ENCODE measurements at regions not wholly inside any gene's neighbourhood (a gene's known extent, or its start where the extent isn't known, plus 50 kb on each side); places are given as distances from the start of the nearest gene placed in this dataset.

DNA sequence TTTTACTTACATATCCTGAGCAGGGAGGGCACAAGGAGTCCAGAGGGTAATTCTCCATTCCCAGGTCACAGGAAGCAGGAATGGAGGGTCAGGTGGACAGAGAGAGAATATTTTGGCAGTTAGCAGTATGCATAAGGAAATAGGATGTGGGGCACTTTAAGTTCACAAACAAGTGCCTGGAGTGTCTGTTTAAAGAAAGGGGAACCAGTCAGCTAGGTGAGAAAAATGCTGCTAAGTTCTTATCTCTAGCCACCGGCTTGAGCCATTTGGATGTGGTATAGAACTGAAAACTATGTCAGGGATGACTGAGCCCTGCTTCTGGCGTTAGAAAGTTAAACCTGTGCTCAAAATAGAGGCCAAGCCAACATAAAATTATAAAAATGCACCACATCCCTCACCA is 739.7 kb upstream of the NCAM2 start:
- TF ChIP-seq, protein P1, sequence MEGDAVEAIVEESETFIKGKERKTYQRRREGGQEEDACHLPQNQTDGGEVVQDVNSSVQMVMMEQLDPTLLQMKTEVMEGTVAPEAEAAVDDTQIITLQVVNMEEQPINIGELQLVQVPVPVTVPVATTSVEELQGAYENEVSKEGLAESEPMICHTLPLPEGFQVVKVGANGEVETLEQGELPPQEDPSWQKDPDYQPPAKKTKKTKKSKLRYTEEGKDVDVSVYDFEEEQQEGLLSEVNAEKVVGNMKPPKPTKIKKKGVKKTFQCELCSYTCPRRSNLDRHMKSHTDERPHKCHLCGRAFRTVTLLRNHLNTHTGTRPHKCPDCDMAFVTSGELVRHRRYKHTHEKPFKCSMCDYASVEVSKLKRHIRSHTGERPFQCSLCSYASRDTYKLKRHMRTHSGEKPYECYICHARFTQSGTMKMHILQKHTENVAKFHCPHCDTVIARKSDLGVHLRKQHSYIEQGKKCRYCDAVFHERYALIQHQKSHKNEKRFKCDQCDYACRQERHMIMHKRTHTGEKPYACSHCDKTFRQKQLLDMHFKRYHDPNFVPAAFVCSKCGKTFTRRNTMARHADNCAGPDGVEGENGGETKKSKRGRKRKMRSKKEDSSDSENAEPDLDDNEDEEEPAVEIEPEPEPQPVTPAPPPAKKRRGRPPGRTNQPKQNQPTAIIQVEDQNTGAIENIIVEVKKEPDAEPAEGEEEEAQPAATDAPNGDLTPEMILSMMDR (IDR thresholded peaks at IDR 0.05) = no peak
- no peak for TF ChIP-seq POLR2A (IDR thresholded peaks at IDR 0.05)
- no peak for TF ChIP-seq POLR2AphosphoS5 (IDR thresholded peaks at IDR 0.05)
